ENCODE measurements at regions not wholly inside any gene's neighbourhood (a gene's known extent, or its start where the extent isn't known, plus 50 kb on each side); places are given as distances from the start of the nearest gene placed in this dataset.

- in situ Hi-C loops (cut with HindIII; ENCODE audit: low sequenced_read_pairs), result no loop called here
- DNase-seq (ENCODE audit: low read depth, low spot score), result no peak
- H3K4me3 ChIP-seq (ENCODE audit: low read depth, low read length), result no peak overlapping the region
- TF ChIP-seq, protein P1, sequence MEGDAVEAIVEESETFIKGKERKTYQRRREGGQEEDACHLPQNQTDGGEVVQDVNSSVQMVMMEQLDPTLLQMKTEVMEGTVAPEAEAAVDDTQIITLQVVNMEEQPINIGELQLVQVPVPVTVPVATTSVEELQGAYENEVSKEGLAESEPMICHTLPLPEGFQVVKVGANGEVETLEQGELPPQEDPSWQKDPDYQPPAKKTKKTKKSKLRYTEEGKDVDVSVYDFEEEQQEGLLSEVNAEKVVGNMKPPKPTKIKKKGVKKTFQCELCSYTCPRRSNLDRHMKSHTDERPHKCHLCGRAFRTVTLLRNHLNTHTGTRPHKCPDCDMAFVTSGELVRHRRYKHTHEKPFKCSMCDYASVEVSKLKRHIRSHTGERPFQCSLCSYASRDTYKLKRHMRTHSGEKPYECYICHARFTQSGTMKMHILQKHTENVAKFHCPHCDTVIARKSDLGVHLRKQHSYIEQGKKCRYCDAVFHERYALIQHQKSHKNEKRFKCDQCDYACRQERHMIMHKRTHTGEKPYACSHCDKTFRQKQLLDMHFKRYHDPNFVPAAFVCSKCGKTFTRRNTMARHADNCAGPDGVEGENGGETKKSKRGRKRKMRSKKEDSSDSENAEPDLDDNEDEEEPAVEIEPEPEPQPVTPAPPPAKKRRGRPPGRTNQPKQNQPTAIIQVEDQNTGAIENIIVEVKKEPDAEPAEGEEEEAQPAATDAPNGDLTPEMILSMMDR (IDR thresholded peaks at IDR 0.05; ENCODE audit: low read depth, low read length), result no peak
These were observed 103.7 kb upstream of the ADRA2C start for GRCh38 chr4:3662516-3662915.

DNA sequence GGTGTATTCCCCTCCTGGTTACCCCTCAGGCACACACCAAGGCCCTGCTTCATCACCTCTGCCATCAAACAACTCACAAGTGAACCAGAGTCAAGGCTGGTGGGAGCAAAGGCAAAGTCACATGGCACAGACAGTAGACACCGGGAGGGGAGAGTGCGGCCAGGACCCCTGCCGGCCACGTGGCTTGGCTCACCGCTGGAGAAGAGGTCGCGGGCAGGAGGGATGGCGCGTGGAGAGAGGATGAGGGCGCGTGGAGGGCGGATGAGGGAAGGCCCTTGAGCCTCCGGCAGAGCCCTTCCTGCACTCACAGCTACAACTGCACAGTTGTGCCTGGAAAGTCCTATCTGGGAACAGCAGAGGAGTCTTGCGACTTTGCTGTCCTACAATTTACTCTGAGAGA, 104.2 kb upstream of the ADRA2C start:
- DNase-seq (ENCODE audit: low read depth, low spot score), result no peak
- in situ Hi-C loops (cut with HindIII; ENCODE audit: low sequenced_read_pairs), result no loop called here
- TF ChIP-seq, protein P1 (IDR thresholded peaks at IDR 0.05; ENCODE audit: low read depth, low read length), result no peak
- no peak overlapping the region for H3K4me3 ChIP-seq (ENCODE audit: low read depth, low read length)

DNA sequence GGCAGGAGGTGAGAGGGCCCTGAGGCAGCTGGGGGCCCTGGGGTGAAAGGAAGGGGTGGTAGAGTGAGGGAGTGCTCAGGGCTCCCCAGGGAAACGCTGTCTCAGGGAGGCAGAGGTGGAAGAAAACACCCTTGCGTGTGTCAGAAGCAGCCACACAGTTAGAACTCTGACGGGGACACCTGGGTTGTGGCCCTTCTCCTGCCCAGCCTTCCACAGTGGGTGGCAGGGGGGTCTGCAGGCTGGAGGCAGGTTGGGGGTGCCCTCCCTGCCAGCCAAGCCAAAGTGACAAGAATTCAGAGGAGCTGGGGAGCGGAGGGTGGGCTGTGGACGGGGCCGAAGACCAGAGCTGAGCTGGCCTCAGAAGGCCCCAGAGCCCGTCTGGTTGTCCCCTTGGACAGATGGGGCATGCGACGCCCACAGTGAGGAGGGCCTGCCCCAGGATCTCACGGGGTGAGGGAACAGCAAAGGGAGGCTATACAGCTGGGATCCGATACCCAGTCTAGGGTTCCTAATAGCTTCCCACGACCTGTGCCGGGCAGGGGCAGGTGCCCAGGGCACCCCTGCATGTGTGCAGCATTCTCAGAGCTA, 105.2 kb upstream of the ADRA2C start:
- TF ChIP-seq, protein P1 (IDR thresholded peaks at IDR 0.05; ENCODE audit: low read depth, low read length), result no peak
- no peak overlapping the region for H3K4me3 ChIP-seq (ENCODE audit: low read depth, low read length)
- in situ Hi-C loops (cut with HindIII; ENCODE audit: low sequenced_read_pairs), result no loop called here
- no peak for DNase-seq (ENCODE audit: low read depth, low spot score)

GRCh38 chr4:3660086-3660927, 105.9 kb upstream of the ADRA2C start:
- TF ChIP-seq, protein P1 (IDR thresholded peaks at IDR 0.05; ENCODE audit: low read depth, low read length), result no peak
- DNase-seq (ENCODE audit: low read depth, low spot score), result no peak
- H3K4me3 ChIP-seq (ENCODE audit: low read depth, low read length), result no peak overlapping the region
- in situ Hi-C loops (cut with HindIII; ENCODE audit: low sequenced_read_pairs), result no loop called here

DNA sequence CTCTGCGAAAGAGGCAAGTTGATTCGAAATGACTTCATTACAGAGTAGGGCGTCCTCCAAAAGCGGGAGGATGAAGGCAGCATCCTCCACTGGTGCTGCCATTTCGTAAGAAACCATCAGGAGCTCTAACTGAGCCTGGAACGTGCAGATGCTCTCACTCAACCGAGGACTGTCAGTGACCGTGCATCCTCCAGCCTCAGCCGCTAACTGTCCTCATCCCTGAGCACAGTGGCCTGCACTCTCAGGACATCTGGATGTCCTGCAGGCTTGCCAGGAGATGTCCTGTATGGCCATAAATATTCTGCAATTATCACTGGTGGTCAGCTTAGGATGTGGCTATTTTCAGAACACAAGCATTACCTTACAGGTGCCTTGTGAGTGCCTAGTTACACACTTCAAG, 107.1 kb upstream of the ADRA2C start:
- DNase-seq (ENCODE audit: low read depth, low spot score), result no peak
- TF ChIP-seq, protein P1 (IDR thresholded peaks at IDR 0.05; ENCODE audit: low read depth, low read length), result no peak
- in situ Hi-C loops (cut with HindIII; ENCODE audit: low sequenced_read_pairs), result no loop called here
- no peak overlapping the region for H3K4me3 ChIP-seq (ENCODE audit: low read depth, low read length)

DNA sequence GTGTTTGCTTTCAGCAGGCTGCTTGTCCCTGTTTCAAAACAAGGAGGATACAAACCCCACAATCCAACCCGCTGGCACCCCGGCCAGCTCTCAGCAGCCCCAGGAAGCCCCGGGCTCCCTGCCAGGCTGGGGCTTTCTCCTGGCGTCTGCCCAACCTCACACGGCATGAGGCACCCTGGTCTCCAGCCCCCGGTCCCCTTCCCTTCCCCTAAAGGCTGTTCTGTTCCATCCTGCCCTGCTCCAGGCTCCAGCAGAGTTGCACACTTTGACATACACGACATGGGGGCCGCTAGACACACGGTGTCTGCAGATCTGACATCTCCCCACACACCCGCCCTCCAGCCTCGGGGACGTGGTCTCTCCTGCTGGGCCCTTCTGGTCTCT, 107.7 kb upstream of the ADRA2C start:
- TF ChIP-seq, protein P1 (IDR thresholded peaks at IDR 0.05; ENCODE audit: low read depth, low read length), result no peak
- no peak for DNase-seq (ENCODE audit: low read depth, low spot score)
- no peak overlapping the region for H3K4me3 ChIP-seq (ENCODE audit: low read depth, low read length)
- in situ Hi-C loops (cut with HindIII; ENCODE audit: low sequenced_read_pairs), result no loop called here

Data from astrocyte of the spinal cord (primary cell).